ENCODE measurements at regions not wholly inside any gene's neighbourhood (a gene's known extent, or its start where the extent isn't known, plus 50 kb on each side); places are given as distances from the start of the nearest gene placed in this dataset.

DNA sequence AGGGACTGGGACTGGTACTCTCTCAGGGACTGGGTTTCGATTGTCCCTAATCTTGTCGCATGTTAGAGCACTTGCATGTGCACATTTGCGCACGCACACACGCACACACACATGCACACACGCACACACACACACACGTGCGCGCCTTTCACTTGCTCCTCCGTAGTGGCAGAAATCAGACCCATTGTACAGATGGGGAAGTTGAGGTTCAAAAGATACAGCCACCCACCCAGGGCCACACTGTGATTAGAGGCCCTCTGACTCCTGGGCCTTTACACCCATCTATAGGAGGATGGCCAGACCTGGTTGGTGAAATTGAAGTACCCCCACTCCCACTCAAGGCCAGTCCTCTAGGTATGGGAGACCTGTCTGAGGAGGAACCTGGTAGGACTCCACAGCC, 167.8 kb upstream of the LHX5 start:
- TF ChIP-seq, protein P1, sequence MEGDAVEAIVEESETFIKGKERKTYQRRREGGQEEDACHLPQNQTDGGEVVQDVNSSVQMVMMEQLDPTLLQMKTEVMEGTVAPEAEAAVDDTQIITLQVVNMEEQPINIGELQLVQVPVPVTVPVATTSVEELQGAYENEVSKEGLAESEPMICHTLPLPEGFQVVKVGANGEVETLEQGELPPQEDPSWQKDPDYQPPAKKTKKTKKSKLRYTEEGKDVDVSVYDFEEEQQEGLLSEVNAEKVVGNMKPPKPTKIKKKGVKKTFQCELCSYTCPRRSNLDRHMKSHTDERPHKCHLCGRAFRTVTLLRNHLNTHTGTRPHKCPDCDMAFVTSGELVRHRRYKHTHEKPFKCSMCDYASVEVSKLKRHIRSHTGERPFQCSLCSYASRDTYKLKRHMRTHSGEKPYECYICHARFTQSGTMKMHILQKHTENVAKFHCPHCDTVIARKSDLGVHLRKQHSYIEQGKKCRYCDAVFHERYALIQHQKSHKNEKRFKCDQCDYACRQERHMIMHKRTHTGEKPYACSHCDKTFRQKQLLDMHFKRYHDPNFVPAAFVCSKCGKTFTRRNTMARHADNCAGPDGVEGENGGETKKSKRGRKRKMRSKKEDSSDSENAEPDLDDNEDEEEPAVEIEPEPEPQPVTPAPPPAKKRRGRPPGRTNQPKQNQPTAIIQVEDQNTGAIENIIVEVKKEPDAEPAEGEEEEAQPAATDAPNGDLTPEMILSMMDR (IDR thresholded peaks at IDR 0.05; ENCODE audit: insufficient read depth, low read length, poor library complexity, severe bottlenecking) = no peak
- no peak for TF ChIP-seq EZH2phosphoT487 (conservative IDR thresholded peaks at IDR 0.05; ENCODE audit: low read length)

All from SU-DHL-6 (cell line).